DND-41 (cell line): ENCODE measurements at regions not wholly inside any gene's neighbourhood (a gene's known extent, or its start where the extent isn't known, plus 50 kb on each side); places are given as distances from the start of the nearest gene placed in this dataset.

ENCODE experiments used
- ATAC-seq: fragments of 200-7000 bp; cut with Tn5 transposase; 3 replicates; pipeline ENCODE4 v1.9.1; 2021; ENCODE audit warnings: low read depth; ENCODE audit not compliant: insufficient read depth
- DNase-seq: peaks from one replicate; pipeline ENCODE4 v3.0.0-alpha.2; 2020
- H2AFZ ChIP-seq: 2 replicates; pipeline ENCODE4 v1.6.0; 2012; ENCODE audit warnings: low read depth, low read length
- H3K27ac ChIP-seq: 2 replicates; pipeline ENCODE4 v1.5.1; 2012; ENCODE audit warnings: low read length, inconsistent platforms
- H3K27me3 ChIP-seq: fragments of 200-600 bp; sonication (generic); 2 replicates; pipeline ENCODE4 v1.6.0; 2012; ENCODE audit warnings: low read length, mild to moderate bottlenecking, inconsistent platforms; ENCODE audit not compliant: insufficient read depth, poor library complexity
- H3K36me3 ChIP-seq: 2 replicates; pipeline ENCODE4 v1.5.1; 2012; ENCODE audit warnings: low read length, inconsistent platforms; ENCODE audit not compliant: insufficient read depth
- H3K4me1 ChIP-seq: 2 replicates; pipeline ENCODE4 v1.5.1; 2012; ENCODE audit warnings: mild to moderate bottlenecking, low read length; ENCODE audit not compliant: insufficient read depth
- H3K4me2 ChIP-seq: 2 replicates; pipeline ENCODE4 v1.6.0; 2012; ENCODE audit warnings: mild to moderate bottlenecking, moderate library complexity, low read length, inconsistent platforms; ENCODE audit not compliant: insufficient read depth
- H3K4me3 ChIP-seq, 2 experiments: fragments of 200-600 bp in 1 of 2; shearing (Covaris generic) in 1 of 2; 2 replicates each; pipeline ENCODE4 v1.5.1; 2012 to 2016; ENCODE audit warnings: inconsistent platforms in 2 of 2, low read length in 2 of 2, mild to moderate bottlenecking in 2 of 2, low read depth in 1 of 2, moderate library complexity in 1 of 2
- H3K79me2 ChIP-seq: 2 replicates; pipeline ENCODE4 v1.6.0; 2012; ENCODE audit warnings: low read length, inconsistent platforms; ENCODE audit not compliant: insufficient read depth
- H3K9ac ChIP-seq: 2 replicates; pipeline ENCODE4 v1.6.0; 2012; ENCODE audit warnings: low read depth, mild to moderate bottlenecking, inconsistent platforms, low read length, moderate library complexity
- H3K9me3 ChIP-seq: 2 replicates; pipeline ENCODE4 v1.5.1; 2012; ENCODE audit warnings: low read length, moderate library complexity, mild to moderate bottlenecking, inconsistent platforms; ENCODE audit not compliant: insufficient read depth, severe bottlenecking
- H4K20me1 ChIP-seq: 2 replicates; pipeline ENCODE4 v1.6.0; 2012; ENCODE audit warnings: low read length; ENCODE audit not compliant: insufficient read depth
- EZH2 ChIP-seq: IDR thresholded peaks from 3 replicates; pipeline ENCODE4 v1.6.1; 2012; ENCODE audit warnings: borderline replicate concordance, low read depth, mild to moderate bottlenecking, moderate library complexity, low read length, inconsistent platforms; ENCODE audit not compliant: severe bottlenecking
- TF ChIP-seq, protein P1 (sequence below): IDR thresholded peaks from 2 replicates; pipeline ENCODE4 v1.5.1; 2012; ENCODE audit warnings: borderline replicate concordance, low read length, moderate library complexity, mild to moderate bottlenecking; ENCODE audit not compliant: poor library complexity, severe bottlenecking; ENCODE audit errors: extremely low read depth

DNA sequence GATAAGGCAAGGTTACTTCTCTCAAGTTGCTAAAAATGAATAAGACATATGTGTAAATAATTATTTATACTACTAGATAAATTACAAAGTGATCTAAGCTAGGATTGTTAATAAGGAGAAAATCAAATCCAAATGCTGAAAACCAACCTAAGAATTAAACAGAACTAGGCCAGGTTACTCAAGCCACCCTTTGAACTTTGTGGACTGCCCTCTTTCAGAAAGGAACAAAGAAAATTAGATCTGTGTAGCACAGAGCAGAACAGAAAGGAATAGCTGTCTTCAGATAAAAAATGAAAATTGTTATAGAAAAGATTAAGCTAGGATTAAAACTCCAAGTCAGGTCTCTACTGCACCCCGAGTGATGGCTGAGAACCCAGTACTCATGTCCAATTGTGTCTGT lies 158.2 kb upstream of the LRIG1 start:
- Histone ChIP-seq H3K4me2 (no peak overlapping the region), H3K4me1 (no peaks in the 10 kb centered on the region), H3K27ac (no peak overlapping the region), H2AFZ (no peak overlapping the region), H3K4me3 (no peak overlapping the region), H3K27me3 (peaks cover 3% of the 10 kb centered on the region), H4K20me1 (no peaks in the 10 kb centered on the region), H3K9me3 (no peaks in the 10 kb centered on the region), H3K79me2 (no peaks in the 10 kb centered on the region), H3K36me3 (no peaks in the 10 kb centered on the region), H3K9ac (no peak overlapping the region)
- no peak for DNase-seq
- TF ChIP-seq EZH2: no peak
- TF ChIP-seq, protein P1, sequence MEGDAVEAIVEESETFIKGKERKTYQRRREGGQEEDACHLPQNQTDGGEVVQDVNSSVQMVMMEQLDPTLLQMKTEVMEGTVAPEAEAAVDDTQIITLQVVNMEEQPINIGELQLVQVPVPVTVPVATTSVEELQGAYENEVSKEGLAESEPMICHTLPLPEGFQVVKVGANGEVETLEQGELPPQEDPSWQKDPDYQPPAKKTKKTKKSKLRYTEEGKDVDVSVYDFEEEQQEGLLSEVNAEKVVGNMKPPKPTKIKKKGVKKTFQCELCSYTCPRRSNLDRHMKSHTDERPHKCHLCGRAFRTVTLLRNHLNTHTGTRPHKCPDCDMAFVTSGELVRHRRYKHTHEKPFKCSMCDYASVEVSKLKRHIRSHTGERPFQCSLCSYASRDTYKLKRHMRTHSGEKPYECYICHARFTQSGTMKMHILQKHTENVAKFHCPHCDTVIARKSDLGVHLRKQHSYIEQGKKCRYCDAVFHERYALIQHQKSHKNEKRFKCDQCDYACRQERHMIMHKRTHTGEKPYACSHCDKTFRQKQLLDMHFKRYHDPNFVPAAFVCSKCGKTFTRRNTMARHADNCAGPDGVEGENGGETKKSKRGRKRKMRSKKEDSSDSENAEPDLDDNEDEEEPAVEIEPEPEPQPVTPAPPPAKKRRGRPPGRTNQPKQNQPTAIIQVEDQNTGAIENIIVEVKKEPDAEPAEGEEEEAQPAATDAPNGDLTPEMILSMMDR: no peak
- no peak for ATAC-seq

DNA sequence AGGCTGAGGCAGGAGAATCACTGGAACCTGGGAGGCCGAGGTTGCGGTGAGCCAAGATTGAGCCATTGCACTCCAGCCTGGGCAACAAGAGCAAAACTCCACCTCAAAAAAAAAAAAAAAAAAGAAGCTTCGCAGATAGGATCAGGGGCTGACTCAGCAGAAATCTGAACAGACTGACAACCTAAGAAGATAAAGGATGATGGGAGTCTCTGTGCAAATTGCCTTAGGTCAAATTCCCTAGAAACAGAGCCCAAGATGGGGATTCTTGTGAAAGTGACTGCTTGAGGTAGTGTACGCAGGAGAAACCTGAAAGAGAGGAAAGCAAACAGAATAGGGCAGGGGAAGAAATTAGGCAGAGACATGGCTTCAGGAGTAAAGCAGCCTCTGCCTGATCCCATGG lies 160.8 kb upstream of the LRIG1 start:
- no peak for ATAC-seq

DNA sequence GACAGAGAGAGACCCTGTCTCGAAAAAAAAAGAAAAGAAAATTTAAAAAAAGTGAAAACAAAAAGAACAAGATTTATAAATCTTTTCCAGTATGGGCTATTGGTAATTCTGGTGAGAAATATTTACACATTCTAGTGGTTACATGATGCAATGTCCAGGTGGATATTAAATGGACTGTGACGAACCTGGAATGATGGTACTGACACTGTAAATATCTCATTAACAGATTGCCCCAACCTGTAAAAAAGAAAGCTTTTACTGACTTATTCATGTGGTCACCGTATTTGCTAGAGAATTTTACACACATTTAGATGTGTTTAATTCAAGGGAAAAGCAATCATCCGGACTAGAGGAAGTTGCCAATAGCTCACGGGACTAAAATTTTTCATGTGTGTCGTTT lies 162.1 kb upstream of the LRIG1 start:
- no peak for DNase-seq
- no peak for ATAC-seq
- Histone ChIP-seq H3K79me2 (no peaks in the 10 kb centered on the region), H3K4me3 (no peak overlapping the region), H3K9ac (no peak overlapping the region), H3K27me3 (no peaks in the 10 kb centered on the region), H3K36me3 (no peaks in the 10 kb centered on the region), H3K27ac (no peak overlapping the region), H3K4me1 (no peaks in the 10 kb centered on the region), H3K9me3 (no peaks in the 10 kb centered on the region), H4K20me1 (no peaks in the 10 kb centered on the region), H3K4me2 (no peak overlapping the region), H2AFZ (no peak overlapping the region)
- no peak for TF ChIP-seq EZH2
- TF ChIP-seq, protein P1: no peak

More for the DNA sequence above, 160.8 kb upstream of the LRIG1 start:
- Histone ChIP-seq H3K4me1 (no peaks in the 10 kb centered on the region), H4K20me1 (no peaks in the 10 kb centered on the region), H3K79me2 (no peaks in the 10 kb centered on the region), H3K27me3 (no peaks in the 10 kb centered on the region), H3K4me2 (no peak overlapping the region), H3K36me3 (no peaks in the 10 kb centered on the region), H2AFZ (no peak overlapping the region), H3K9ac (no peak overlapping the region), H3K4me3 (no peak overlapping the region), H3K27ac (no peak overlapping the region), H3K9me3 (no peaks in the 10 kb centered on the region)
- DNase-seq: no peak
- TF ChIP-seq, protein P1: no peak
- TF ChIP-seq EZH2: no peak

DNA sequence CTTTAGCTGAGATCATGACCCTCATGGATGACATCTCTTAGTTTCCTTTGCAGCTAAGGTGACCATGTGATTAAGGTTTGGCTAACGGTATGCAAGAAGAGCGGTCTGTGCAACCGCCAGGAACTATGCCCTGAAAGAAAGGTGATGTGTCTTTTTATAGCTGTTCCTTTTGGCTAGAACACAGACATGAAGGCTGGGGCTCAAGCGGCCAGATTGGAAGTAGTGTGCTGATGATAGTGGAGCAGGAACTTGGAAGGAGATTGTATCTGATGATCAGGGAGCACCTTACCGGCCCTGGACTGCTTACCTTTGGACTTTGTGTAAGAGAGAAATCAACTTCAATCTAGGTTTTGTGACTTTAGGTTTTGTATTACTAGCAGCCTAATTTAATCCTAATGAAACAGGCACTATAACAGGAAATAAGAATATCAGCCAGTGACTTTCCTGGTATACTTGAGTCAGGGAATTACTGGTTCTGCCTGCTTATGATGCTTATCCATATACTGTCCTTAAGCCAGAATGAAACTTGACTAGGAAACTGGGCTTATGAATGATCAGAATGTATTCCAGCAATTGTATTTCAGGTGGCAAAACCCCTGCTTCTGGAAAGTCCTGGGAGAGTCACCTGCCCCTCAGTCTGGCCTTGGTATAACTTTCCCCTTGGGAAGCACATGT lies 164.3 kb upstream of the LRIG1 start:
- Histone ChIP-seq H3K27ac (no peak overlapping the region), H3K4me1 (no peaks in the 10 kb centered on the region), H3K9me3 (no peaks in the 10 kb centered on the region), H2AFZ (no peak overlapping the region), H3K9ac (no peak overlapping the region), H3K36me3 (no peaks in the 10 kb centered on the region), H3K27me3 (no peaks in the 10 kb centered on the region), H3K4me3 (no peak overlapping the region), H3K79me2 (no peaks in the 10 kb centered on the region), H4K20me1 (no peaks in the 10 kb centered on the region), H3K4me2 (no peak overlapping the region)
- DNase-seq: no peak
- ATAC-seq: no peak
- TF ChIP-seq, protein P1: no peak
- no peak for TF ChIP-seq EZH2
